NB4 (cell line): ENCODE measurements at regions not wholly inside any gene's neighbourhood (a gene's known extent, or its start where the extent isn't known, plus 50 kb on each side); places are given as distances from the start of the nearest gene placed in this dataset.

ENCODE experiments used
- DNase-seq: peaks from one replicate; pipeline ENCODE4 v3.0.0; 2010; ENCODE audit warnings: low read depth
- H3K4me3 ChIP-seq: one replicate; pipeline ENCODE4 v1.5.1; 2011; ENCODE audit warnings: mild to moderate bottlenecking, low read depth, low read length, moderate library complexity
- CTCF ChIP-seq: IDR thresholded peaks from one replicate; pipeline ENCODE4 v1.5.1; 2012; ENCODE audit warnings: low read depth, low read length
- MAX ChIP-seq: IDR thresholded peaks from 2 replicates; pipeline ENCODE4 v1.6.1; 2011; ENCODE audit warnings: low read depth, low read length
- MYC ChIP-seq: IDR thresholded peaks from 2 replicates; pipeline ENCODE4 v1.6.1; 2011; ENCODE audit warnings: low read depth, low read length
- POLR2A ChIP-seq: IDR thresholded peaks from 2 replicates; pipeline ENCODE4 v1.6.1; 2011; ENCODE audit warnings: mild to moderate bottlenecking; ENCODE audit not compliant: insufficient read length; ENCODE audit errors: extremely low read depth

- H3K4me3 ChIP-seq = no peak overlapping the region
- TF ChIP-seq MAX (no peak), POLR2A (no peak), CTCF (no peak), MYC (no peak)
- DNase-seq = no peak
These were observed 139.1 kb downstream of the KDR start for GRCh38 chr4:54986095-54986846.

GRCh38 chr4:54976682-54977081, 148.7 kb downstream of the KDR start:
- TF ChIP-seq MAX (no peak), MYC (no peak), POLR2A (no peak), CTCF (no peak)
- DNase-seq = no peak
- no peak overlapping the region for H3K4me3 ChIP-seq

GRCh38 chr4:54976031-54976430, 149.4 kb downstream of the KDR start:
- DNase-seq = no peak
- H3K4me3 ChIP-seq = no peak overlapping the region
- TF ChIP-seq CTCF = no peak
- TF ChIP-seq POLR2A = no peak
- TF ChIP-seq MYC = no peak
- TF ChIP-seq MAX = no peak

- no peak overlapping the region for H3K4me3 ChIP-seq
- no peak for DNase-seq
- no peak for TF ChIP-seq MYC
These were observed 151.6 kb downstream of the KDR start for GRCh38 chr4:54973784-54974183.

- no peak overlapping the region for H3K4me3 ChIP-seq
- TF ChIP-seq CTCF = peak; percentile 62
- no peak for TF ChIP-seq MAX
- peak; percentile 62 for DNase-seq
These were observed 153.9 kb downstream of the KDR start for GRCh38 chr4:54971474-54971950.

- no peak for DNase-seq
- TF ChIP-seq POLR2A (no peak), MYC (no peak), MAX (no peak), CTCF (no peak)
- no peak overlapping the region for H3K4me3 ChIP-seq
These were observed 158.1 kb downstream of the KDR start for GRCh38 chr4:54967289-54967688.
